SU-DHL-6 (cell line): ENCODE measurements at regions not wholly inside any gene's neighbourhood (a gene's known extent, or its start where the extent isn't known, plus 50 kb on each side); places are given as distances from the start of the nearest gene placed in this dataset.

Source experiments
- EZH2phosphoT487 ChIP-seq: fragments of 200-600 bp; sonication (generic), shearing (Covaris generic); conservative IDR thresholded peaks from 2 replicates; pipeline ENCODE4 v1.6.1; 2018; ENCODE audit warnings: mild to moderate bottlenecking, antibody characterized with exemption, low read length, moderate library complexity, mixed read lengths
- TF ChIP-seq, protein P1 (sequence below): fragments of 200-600 bp; sonication (generic); IDR thresholded peaks from one replicate; pipeline ENCODE4 v1.5.1; 2017; ENCODE audit warnings: antibody characterized with exemption, mild to moderate bottlenecking, low read length, moderate library complexity; ENCODE audit not compliant: insufficient read depth, poor library complexity, severe bottlenecking

GRCh38 chr16:64445649-64446048, 676.2 kb downstream of the CDH11 start:
- TF ChIP-seq, protein P1, sequence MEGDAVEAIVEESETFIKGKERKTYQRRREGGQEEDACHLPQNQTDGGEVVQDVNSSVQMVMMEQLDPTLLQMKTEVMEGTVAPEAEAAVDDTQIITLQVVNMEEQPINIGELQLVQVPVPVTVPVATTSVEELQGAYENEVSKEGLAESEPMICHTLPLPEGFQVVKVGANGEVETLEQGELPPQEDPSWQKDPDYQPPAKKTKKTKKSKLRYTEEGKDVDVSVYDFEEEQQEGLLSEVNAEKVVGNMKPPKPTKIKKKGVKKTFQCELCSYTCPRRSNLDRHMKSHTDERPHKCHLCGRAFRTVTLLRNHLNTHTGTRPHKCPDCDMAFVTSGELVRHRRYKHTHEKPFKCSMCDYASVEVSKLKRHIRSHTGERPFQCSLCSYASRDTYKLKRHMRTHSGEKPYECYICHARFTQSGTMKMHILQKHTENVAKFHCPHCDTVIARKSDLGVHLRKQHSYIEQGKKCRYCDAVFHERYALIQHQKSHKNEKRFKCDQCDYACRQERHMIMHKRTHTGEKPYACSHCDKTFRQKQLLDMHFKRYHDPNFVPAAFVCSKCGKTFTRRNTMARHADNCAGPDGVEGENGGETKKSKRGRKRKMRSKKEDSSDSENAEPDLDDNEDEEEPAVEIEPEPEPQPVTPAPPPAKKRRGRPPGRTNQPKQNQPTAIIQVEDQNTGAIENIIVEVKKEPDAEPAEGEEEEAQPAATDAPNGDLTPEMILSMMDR, result no peak
- TF ChIP-seq EZH2phosphoT487, result no peak
